Activated CD8-positive, alpha-beta memory T cell treated with anti-CD3 and anti-CD28 coated beads for 36 hours (primary cell): ENCODE measurements at regions not wholly inside any gene's neighbourhood (a gene's known extent, or its start where the extent isn't known, plus 50 kb on each side); places are given as distances from the start of the nearest gene placed in this dataset.

ENCODE experiments used
- CTCF ChIA-PET: fragments of 350-600 bp; sonication (Branson Sonifier 250); formaldehyde crosslinking; loops from one replicate; lab custom pipeline; 2021; ENCODE audit warnings: antibody characterized with exemption; lab: Charles Lee
- POLR2A ChIA-PET: fragments of 350-600 bp; sonication (Branson Sonifier 250); formaldehyde crosslinking; loops from one replicate; lab custom pipeline; 2021; ENCODE audit warnings: antibody characterized with exemption; lab: Charles Lee

DNA sequence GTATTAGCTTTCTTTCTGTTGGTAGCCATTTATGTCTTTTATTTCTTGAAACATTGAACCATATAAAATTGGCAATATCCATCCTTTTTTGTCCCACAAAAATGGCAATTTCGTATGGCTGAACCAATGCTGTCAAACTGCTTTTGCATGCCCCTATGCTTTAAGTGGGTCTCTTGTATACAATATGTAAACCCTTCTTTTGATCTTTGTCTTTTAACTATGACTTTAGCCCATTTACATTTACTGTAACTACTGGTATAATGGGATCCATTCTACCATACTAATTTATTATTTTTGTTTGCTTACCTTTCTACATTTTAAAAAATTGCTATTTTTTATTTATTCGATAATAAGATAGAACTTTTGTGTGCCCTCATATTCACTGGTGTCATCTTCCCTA is 93.4 kb downstream of the TENT4A start:
- ChIA-PET CTCF (no interaction called here), POLR2A (no interaction called here)

DNA sequence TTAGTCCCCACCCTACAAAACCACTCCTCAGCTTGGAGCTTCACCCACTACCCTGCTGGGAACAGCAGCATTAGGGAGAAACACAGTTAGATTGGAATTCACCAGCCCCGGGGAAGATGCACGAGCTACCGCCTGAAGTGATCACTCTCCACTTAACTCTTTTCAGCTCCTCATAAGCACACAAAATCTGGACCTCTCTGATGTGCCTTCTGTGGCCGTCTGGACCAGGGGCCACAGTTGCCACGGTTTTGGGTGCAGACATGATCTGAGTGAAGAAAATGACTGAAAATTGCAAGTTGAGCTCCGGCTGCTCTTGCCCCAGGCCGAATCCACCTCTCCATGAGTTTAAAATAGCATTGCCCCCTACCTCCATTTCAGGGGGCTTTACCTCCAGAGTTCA is 95.2 kb downstream of the TENT4A start:
- ChIA-PET CTCF (no interaction called here), POLR2A (no interaction called here)

DNA sequence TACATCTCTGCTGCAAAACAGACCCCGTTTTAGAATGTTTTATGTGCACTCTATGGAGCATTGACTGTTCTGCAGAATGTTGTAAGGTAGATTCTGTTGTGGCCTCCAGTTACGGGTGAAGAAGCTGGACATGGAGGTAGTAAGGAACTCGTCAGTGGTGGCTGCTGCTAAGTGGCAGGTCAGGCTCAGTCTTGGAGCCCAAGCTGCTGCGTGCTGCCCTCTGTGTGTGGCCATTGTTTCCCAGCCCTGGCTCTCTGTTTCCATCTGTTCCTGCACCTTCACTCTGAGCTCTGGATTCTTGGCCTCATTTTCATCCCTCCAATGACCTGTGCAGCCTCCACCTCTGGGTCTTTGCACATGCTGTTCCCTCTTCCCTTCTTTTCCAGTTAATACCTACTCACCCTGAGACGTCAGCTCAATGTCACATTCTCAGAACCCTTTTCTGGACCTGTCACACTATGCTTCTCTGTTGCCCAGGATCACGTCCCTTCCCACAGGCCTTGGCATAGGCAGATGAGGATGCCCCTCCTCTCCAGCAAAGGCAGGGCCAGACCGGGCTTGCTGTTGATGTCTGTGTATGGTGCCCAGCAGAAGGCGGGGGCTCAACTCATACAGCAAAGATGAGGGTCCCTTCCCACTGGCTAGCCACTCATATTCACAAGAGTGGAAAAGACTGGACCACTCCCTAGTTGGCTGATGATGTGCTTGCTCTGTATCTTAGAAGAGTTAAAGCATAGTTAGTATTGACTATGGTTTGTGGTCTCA is 97.6 kb downstream of the TENT4A start:
- ChIA-PET CTCF (no interaction called here), POLR2A (no interaction called here)

DNA sequence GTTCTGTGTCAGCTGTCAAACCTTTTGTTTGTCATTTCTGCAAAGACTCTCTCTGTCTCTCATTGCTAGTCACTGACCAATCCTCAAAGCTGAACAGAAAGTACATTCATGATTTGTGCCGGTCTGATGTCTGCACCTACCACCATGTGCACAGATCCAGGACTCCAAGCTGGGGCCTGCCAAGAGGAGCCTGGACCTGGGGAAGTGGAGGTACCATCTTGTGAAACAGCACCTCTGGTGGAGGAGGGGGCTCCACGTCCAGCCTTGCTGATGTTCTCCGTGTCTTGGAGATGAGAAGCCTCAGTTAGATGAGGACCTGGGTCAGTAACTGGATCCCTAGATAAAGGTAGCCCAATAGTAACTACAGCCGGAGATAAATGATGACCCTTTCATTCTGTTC is 98.9 kb downstream of the TENT4A start:
- POLR2A ChIA-PET, result no interaction called here
- CTCF ChIA-PET, result no interaction called here

- POLR2A ChIA-PET, result no interaction called here
- CTCF ChIA-PET, result no interaction called here
Observed at GRCh38 chr5:6812800-6813731, 99.8 kb downstream of the TENT4A start.

DNA sequence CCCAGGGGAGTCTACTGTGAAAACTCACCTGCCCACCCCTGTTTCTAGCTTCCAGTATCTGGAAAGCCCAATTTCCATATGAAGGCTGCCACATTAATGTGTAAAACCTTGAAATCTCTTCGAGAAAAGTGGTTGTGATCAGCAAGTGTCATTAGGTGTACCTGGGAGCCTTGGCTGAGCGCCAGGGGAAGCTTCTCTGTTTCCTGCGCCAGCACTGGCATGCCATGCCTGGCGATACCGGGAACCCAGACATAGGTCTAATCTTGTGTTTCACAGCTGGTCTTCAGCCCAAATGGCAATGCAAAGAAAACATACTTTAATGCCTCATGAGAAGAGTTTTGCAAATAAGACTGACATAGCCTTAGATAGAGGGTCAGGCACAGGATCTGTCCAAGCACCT is 101.6 kb downstream of the TENT4A start:
- ChIA-PET CTCF (no interaction called here), POLR2A (no interaction called here)

- ChIA-PET CTCF (no interaction called here), POLR2A (no interaction called here)
Observed at GRCh38 chr5:6818594-6819511, 105.6 kb downstream of the TENT4A start.

- ChIA-PET POLR2A (no interaction called here), CTCF (interaction anchor here (0.6 kb wide), 1 partner anchor 979 kb away, joined by 4 read pairs; no protein-coding TSS in a partner anchor)
Observed at GRCh38 chr5:6819521-6819920, 106.3 kb downstream of the TENT4A start.

DNA sequence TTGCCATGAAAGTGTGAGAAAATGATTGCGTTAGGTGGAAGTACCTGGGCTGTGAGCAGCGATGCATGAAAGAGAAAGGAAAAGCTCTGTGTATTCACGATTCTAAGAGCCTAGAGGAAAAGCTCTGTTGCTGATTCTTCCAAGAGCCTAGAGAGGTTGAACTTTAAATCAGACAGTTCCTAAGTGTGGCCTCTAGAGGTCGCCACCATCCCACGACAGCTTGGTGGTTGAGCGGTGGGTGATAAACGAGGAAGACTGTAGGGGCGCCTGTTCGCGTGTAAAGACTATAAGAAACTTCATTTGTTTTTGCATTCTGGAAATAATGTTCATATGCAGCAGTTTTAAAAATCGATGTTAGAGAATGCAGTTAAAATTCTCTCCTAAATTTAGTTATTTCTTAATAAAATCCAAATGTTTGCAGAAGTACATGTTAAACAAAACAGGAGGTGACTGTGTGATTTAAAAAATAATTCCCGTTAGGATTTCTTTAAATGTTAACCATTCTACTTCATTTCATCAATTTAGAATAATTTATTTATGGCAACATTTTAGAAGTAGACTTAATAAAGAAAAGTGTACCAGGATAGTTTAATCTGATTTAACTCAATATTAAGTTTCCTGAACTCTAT is 107.7 kb downstream of the TENT4A start:
- POLR2A ChIA-PET, result no interaction called here
- CTCF ChIA-PET, result interaction anchor here (1.0 to 2.3 kb wide), 2 partner anchors 8 to 925 kb away, joined by 3 to 5 read pairs; no protein-coding TSS in a partner anchor

DNA sequence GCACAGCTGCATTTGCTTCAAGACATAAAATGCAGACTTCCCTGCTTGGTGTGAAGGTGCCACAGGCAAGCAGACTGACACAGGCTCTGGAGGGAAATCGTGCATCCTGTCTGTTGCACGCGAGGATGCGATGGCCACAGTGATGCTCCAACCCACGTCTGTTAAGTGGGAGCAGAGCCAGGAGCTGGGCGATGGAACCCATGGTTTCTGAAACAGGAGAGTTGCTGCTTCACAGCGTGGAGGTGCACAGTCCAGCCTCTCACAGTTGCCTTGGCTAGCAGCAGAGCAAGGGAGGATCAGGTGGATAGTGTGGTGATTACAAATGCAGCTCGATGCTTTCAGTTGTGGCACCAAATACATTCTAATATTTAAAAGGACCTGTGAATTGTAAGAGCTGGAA is 108.8 kb downstream of the TENT4A start:
- ChIA-PET CTCF (interaction anchor here (2.3 kb wide), 1 partner anchor 924 kb away, joined by 5 read pairs; no protein-coding TSS in a partner anchor), POLR2A (no interaction called here)

DNA sequence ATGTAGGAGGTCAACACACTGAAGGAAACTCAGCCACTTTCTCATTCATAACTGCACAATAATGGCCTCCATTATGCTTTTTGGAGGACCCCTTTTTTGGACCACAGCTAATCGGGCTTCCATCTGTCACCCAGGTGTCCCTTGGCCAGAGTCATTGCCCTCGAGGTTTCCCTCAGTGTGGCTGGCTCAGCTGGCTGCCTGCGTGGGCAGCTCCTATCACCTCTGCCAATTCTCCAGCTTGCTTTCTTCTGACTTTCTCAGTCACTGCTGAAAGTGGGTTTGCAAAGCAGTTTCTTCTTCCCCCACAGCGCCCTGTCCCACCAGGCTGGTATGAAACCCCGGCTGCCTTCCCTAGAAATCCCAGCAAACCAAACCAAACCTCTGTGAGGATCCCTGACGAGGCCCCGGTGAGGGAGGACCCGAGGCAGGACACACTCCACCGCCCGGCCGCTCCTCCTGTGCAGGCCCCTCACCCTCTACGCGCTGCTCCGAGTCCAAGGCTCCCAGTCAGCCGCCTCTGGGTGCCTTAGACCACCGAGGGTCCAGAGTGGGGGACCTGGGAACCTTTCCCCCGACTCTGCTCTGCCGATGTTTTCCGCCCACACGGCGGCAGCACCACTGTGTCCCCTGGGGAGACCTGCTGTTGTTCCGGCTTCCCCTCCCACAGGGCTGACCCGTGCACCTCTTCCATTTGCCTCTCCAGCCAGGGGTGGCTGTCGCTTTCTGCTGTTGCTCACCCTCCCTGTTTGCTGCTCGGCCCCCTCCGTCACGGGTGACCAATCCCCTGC is 109.5 kb downstream of the TENT4A start:
- POLR2A ChIA-PET, result no interaction called here
- CTCF ChIA-PET, result no interaction called here

GRCh38 chr5:6823996-6824395 is 110.8 kb downstream of the TENT4A start:
- CTCF ChIA-PET, result no interaction called here
- POLR2A ChIA-PET, result no interaction called here

DNA sequence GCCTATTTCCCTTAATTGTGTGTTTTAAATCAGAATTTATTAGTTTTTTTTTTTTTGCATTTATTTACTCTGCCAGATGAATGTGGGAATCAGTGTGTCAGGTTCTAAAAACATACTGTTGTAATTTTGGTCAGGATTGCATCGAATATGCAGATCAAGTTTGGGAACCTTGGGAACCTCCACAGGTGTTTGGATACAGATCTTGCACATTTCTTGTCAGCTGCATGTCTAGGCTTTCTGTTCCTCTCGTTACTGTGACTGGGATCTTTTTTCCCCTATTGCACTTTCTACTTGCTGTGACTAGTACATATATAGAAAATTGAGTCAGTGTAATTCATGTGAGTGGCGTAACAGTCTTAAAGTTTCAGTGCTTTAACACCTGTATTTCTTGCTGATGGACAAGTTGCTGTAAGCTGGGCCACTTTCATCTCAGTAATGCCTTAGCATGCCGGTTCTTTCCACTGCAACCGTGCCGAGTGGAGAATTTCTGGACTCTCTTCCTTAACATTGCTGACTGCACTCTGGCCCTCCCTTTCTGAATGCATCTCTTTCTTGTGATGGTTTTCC is 112.5 kb downstream of the TENT4A start:
- ChIA-PET POLR2A (no interaction called here), CTCF (no interaction called here)

- ChIA-PET POLR2A (no interaction called here), CTCF (no interaction called here)
Observed at GRCh38 chr5:6826756-6827155, 113.5 kb downstream of the TENT4A start.

DNA sequence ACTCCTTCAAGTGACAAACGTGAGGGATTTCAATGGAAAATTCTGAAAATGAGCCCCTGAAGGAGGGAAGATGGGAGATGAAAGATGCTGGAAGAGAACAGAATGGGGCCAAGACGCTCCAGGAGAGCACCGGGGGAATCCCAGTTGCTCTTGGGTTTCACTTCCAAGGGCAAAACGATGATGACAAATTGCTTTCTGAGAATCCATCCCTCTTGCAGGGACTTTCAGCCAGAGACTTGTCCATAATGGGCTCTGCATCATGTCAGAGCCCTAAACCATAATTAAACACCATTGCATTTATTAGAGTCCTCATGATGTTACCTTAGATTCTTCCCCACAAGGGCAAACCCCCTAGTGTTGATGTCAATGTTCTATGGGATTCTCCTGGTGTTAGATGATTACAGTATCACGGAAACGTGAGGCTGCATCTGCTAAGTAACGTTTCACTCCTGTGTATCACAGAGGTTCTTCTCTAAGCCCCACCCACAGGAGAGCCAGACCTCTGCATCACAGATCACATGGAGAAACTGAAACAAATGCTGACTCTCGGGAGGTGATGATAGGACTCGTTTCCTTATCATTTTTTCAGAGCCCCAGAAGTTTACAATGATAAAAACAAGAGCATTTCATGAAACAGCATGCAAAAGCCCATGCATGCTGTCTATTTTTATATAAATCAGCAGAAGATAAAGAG is 114.4 kb downstream of the TENT4A start:
- POLR2A ChIA-PET, result no interaction called here
- CTCF ChIA-PET, result no interaction called here

GRCh38 chr5:6829150-6829784 is 116.0 kb downstream of the TENT4A start:
- ChIA-PET POLR2A (no interaction called here), CTCF (interaction anchor here (0.7 kb wide), 1 partner anchor 8 kb away, joined by 3 read pairs; no protein-coding TSS in a partner anchor)

DNA sequence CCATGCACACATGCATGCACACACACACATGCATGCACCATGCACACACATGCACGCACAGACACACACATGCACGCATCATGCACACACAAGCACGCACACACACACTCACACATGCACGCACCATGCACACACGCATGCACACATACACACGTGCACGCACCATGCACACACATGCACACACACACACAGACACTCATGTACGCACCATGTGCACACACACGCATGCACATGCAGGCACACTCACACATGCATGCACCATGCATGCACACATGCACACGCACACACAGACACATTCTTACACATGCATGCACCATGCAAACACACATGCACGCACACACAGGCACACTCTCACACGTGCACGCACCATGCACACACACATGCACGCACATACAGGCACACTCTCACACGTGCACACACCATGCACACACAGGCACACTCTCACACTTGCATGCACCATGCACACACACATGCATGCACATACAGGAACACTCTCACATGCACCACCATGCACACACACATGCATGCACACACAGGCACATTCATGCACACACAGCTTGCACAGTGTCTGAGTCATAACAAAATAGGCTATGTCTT is 117.5 kb downstream of the TENT4A start:
- ChIA-PET POLR2A (no interaction called here), CTCF (no interaction called here)
